RPMI7951 (cell line): ENCODE measurements at regions not wholly inside any gene's neighbourhood (a gene's known extent, or its start where the extent isn't known, plus 50 kb on each side); places are given as distances from the start of the nearest gene placed in this dataset.

Experiments
- DNase-seq: peaks from one replicate; pipeline ENCODE4 v3.0.0-alpha.2; 2012; ENCODE audit warnings: low read depth

DNA sequence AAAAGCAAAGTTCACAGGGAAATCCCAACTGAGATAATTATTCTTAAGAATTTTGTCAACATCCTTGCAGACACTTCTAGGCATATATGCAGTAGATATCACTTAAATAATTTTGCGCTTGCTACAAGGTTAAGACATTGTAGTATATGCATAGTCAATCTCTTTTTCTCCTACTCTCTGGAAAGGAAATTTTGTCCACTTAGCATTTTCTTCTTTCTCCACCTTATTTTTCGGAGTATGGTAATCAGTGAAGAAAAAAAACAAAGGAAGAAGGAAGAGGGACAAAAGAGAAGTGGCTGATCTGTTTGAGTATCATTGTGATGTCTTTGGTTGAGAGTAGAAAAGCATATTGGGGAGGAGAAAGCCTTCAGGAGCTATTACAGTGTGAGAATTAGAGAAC lies 104.6 kb downstream of the LACC1 start:
- DNase-seq: no peak

- DNase-seq: no peak
Observed at GRCh38 chr13:43985422-43986072, 105.8 kb downstream of the LACC1 start.

DNA sequence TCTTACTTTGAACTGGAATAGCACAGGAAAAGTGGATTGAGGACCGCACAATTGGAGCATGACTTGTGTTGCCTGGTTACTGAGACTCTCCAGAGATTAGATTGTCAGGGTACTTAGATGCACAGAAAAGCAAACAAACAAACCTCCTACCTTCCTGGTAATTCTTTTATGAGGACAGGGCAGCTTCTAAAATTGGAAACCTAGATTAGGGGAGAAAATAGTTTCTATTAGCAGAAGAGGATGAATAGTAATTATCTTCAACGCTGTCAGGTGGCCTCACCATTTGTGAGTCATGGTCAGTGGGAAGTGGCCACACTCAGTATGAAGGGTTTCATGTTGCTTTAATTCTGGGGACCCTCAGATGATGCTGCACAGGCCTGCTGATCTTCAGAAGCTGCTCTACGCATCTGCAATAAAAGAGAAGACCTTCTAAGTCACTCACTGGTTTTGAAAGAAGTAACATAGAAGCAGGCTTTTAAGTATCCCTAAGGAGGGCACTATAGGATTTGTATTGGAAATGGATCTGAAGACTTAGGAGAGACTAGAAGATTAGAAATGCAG lies 106.8 kb downstream of the LACC1 start:
- DNase-seq: no peak

DNA sequence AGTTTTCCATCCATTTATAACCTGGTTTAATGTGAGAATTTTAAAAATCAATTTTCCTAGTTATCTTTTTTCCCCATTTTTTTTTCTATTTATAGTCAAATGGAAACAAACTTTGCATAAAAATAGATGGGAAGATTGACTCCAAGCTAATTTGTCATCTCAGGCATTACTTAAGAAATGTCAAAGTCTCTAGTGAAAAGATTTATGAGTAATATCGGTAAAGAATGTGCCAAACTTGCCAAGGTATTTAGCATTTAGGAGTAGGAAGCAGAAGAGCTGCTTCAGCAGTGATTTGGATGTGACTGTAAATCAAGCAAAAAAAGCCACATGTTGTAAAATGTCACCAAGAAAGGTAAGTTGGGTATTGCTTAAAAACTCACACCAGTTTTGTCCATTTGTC lies 108.6 kb downstream of the LACC1 start:
- DNase-seq: no peak

DNA sequence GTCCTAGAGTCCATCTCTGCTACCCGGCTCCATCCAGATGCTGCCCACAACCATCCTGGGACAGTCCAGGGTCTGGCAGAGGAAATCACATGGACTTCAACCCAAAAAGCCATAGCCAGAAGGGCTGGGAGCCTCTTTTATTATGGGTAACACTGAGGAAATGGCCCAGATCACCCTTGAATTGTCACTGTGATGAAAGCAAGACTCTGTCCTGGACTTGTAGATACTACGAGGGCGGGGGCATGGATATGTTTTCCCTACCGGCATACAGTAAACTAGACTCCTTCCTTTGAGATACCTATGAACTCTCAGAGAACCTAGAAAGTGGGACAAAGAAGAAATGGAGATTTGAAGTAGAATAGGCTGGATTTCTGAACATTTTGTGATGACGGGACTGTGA lies 110.3 kb downstream of the LACC1 start:
- no peak for DNase-seq

DNA sequence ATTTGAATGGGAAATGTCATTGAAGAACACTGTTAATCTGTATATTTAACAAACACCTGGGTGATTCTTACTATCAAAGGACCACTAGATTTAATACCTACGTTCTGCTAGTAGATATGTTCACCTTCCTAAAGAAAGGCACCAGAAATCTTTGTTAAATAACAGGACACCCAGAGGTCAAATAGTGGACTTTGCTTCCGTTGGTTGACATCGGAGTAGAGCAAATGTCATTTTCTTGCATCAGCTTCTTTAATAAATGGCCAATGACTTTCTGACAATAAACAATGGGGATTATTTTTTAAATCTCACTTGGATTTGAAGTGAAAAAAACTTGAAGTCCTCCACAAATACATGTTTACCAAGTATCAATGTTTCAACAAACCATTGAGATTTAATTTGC lies 111.1 kb downstream of the LACC1 start:
- DNase-seq: no peak

GRCh38 chr13:43991773-43992201 lies 112.1 kb downstream of the LACC1 start:
- DNase-seq: no peak

GRCh38 chr13:43992211-43992610 lies 112.5 kb downstream of the LACC1 start:
- DNase-seq: no peak

- DNase-seq: no peak
Observed at GRCh38 chr13:43994999-43995859, 115.5 kb downstream of the LACC1 start.

- no peak for DNase-seq
Observed at GRCh38 chr13:43996221-43996620, 116.5 kb downstream of the LACC1 start.

DNA sequence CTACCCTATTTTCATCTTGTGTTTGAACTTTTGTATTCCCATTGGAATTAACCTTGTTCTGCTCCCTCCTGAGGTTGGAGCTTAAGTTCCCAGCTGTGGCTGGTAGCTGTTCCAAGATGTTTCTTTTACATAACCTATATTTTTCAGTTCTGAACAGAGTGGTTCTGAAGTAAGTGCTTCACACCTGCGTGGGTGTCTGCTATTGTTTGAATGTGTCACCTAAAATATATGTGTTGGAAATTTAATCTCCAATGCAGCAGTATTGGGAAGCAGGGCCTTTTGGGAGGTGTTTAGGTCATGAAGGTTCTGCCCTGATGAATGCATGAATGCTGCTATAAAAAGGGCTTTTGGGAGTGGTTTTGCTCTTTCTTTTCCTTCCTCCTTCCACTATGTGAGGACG lies 123.8 kb downstream of the LACC1 start:
- no peak for DNase-seq

- peak; percentile 88 for DNase-seq
Observed at GRCh38 chr13:44004878-44005277, 125.2 kb downstream of the LACC1 start.

- peak; percentile 24 for DNase-seq
Observed at GRCh38 chr13:44007451-44007850, 127.7 kb downstream of the LACC1 start.

GRCh38 chr13:44011036-44011435 lies 131.3 kb downstream of the LACC1 start:
- DNase-seq: peak; percentile 73

GRCh38 chr13:44012910-44013757 lies 133.4 kb downstream of the LACC1 start:
- DNase-seq: peak; percentile 72

GRCh38 chr13:44013758-44014291 lies 134.1 kb downstream of the LACC1 start:
- peak; percentile 92 for DNase-seq

- peak; percentile 62 for DNase-seq
Observed at GRCh38 chr13:44014501-44014900, 134.8 kb downstream of the LACC1 start.

GRCh38 chr13:44015118-44015517 lies 135.4 kb downstream of the LACC1 start:
- DNase-seq: peak; percentile 53

DNA sequence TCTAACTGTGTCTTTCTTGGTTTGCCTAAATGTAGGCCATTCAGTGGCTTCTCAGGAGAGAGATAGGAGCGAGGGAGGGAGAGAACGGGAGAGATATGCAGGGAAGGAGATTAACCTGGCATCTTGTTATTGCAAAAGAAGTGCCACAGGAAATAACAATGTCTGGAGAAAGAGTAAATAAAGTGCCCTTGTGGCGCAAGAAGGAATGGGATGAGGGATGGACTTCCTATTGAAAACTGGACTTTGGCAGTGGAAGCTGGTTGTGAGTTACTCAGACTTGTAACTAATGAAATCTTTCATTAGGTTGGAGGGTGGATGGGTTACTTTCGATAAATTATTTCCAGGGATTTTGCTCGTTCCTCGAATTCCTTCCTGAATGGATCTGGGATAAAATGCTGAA lies 136.1 kb downstream of the LACC1 start:
- no peak for DNase-seq

DNA sequence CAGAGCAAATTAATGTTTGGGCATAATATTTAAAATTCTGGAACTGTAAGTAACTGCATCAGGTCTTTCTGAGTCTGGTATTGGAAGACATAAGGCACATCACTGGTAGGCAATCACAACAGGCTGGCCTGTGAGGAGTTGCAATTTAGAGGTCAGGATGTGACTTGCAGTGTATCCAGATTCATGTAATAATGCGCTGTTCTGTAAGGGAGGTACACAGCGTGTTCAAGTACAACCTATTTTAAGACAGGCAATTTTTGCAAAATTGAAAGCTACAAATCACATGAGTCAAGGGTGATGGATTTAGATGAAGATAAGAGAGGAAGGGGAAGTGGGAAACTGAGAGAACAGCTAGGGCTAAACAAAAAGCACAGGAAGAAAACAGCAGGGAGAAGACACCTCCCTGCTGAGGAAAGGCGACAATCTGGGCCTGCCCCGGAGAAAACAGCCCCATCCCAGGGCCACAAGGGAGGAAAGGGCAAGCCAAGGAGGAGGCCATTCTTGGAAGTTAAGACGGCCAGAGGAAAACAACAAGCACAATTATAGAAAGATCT lies 138.1 kb downstream of the LACC1 start:
- DNase-seq: no peak

- no peak for DNase-seq
Observed at GRCh38 chr13:44019651-44020050, 139.9 kb downstream of the LACC1 start.
